ENCODE measurements at regions not wholly inside any gene's neighbourhood (a gene's known extent, or its start where the extent isn't known, plus 50 kb on each side); places are given as distances from the start of the nearest gene placed in this dataset.

GRCh38 chr2:35428548-35428947, 927.0 kb upstream of the CRIM1 start:
- TF ChIP-seq, protein P1, sequence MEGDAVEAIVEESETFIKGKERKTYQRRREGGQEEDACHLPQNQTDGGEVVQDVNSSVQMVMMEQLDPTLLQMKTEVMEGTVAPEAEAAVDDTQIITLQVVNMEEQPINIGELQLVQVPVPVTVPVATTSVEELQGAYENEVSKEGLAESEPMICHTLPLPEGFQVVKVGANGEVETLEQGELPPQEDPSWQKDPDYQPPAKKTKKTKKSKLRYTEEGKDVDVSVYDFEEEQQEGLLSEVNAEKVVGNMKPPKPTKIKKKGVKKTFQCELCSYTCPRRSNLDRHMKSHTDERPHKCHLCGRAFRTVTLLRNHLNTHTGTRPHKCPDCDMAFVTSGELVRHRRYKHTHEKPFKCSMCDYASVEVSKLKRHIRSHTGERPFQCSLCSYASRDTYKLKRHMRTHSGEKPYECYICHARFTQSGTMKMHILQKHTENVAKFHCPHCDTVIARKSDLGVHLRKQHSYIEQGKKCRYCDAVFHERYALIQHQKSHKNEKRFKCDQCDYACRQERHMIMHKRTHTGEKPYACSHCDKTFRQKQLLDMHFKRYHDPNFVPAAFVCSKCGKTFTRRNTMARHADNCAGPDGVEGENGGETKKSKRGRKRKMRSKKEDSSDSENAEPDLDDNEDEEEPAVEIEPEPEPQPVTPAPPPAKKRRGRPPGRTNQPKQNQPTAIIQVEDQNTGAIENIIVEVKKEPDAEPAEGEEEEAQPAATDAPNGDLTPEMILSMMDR (IDR thresholded peaks at IDR 0.05; ENCODE audit: insufficient read depth, low read length, poor library complexity, severe bottlenecking) = peak; percentile 44
- no peak for TF ChIP-seq EZH2phosphoT487 (conservative IDR thresholded peaks at IDR 0.05; ENCODE audit: low read length)

All from SU-DHL-6 (cell line).